ENCODE measurements at regions not wholly inside any gene's neighbourhood (a gene's known extent, or its start where the extent isn't known, plus 50 kb on each side); places are given as distances from the start of the nearest gene placed in this dataset.

DNA sequence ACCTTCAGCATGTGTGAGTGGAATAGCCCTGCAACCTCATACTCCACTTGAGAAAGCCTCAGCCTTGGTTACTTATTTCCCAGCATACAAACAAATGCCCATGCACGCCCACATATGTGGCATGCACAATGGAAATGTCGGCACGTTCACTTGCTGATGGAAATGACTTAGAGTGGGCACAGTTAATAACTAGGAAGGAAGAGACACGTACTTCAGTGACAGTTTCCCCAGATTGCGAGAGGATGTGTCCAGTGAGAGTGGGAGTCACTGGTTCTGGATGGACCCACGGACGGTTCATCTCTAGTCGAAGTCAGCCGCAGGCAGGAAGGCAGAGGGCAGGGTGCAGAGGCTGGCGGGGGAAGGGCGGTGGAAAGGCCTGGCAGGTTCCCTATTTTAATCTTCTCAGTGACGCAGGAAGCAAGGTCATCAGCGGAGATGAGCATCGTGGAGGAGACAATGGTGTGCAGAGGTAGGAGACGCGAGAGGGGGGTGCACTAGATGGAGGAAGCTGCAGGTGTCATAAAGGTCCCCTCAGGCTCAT is 350.7 kb upstream of the MYT1L start:
- no peak for DNase-seq

DNA sequence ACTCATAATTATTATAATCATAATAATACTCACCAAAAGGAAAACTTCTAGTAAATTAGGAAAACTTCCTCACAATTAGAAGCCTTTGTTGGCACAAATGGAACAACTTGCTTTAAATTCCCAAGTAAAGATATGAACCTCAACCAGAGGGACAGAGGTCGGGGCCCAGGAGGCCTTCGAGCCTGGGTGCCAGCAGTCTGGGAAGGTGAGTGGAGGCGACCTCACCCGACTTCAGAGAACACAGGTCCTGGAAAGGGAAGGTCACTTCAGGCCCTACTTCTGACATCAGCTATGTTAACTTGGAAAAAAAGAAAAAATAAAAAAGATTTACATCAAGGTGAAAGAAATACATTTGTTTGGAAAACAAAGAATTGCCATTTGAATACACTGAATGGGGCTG is 350.0 kb upstream of the MYT1L start:
- DNase-seq = no peak

DNA sequence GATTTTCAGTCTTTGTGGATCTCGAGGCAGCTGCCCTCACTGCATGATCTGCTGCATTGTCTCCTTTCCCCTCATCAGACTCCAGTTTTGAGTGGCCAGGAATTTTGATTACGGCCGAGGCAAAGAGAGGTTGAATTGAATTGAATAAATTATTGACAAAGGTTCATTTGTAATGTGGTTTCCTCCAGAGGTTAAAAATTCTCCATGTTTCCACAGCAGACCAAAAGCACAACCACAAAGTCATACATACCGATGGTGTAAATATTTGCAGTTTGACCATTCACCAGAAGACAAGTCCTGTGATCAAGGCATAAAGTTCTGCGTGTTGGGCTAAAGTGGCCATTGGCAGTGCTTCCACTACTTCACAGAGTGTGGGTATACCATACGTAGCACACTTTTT is 343.8 kb upstream of the MYT1L start:
- DNase-seq = no peak

DNA sequence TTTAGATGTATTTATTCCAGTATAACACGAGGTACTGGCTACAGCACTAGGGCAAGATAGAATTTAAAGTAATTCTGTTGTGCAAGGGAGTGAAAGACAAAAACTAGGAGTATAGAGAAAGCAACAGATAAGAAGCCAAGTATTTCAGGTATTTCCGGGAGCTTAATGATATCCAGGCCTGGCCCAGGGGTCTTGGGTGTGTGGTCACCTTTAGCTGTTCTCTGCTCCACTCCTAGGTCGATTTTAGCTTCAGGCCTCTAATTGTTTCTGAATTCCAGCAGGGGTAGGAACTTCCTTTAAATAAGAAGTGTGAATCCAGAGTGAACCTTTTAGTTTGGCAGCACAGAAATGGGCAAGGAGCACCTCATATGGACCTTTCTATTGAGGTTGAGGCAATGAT is 342.3 kb upstream of the MYT1L start:
- DNase-seq = no peak

DNA sequence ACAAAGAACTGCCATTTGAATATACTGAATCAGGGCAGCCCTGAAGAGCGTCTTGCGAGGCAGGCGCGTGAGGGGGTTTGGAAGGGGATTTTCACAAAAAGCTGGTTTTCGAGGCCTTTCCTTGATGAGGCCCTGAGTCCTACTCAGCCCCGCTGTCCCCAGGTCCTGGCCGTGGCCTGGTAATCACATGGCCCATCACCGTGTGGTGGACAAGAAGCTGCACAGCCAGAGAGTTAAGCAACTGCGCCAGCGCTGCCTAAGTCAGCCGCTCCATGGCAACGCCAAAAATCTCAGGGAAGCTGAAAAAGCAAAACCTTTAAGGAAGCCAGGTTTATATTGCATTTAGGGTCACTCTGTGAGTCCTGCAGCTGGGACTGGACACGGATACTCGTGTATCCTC is 341.2 kb upstream of the MYT1L start:
- DNase-seq = no peak

DNA sequence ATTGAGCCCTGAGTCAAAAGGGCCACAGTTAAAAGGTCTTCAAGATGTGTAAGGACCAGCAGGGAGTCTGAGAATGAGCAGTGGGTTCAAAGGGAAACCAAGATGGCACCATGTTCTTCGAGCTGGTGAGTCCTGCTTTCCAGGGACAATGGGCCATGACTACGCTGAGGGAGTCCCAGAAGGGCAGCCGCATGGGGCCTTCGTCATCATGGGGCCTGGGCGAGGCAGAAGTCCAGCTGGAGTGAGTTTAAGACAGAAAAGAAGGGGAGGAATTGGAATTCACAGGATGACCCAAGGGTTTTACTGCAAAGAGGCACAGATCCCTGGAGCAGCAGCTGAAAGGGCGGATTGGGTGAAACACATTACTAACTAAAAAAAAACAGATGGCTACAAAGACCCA is 340.8 kb upstream of the MYT1L start:
- no peak for DNase-seq

DNA sequence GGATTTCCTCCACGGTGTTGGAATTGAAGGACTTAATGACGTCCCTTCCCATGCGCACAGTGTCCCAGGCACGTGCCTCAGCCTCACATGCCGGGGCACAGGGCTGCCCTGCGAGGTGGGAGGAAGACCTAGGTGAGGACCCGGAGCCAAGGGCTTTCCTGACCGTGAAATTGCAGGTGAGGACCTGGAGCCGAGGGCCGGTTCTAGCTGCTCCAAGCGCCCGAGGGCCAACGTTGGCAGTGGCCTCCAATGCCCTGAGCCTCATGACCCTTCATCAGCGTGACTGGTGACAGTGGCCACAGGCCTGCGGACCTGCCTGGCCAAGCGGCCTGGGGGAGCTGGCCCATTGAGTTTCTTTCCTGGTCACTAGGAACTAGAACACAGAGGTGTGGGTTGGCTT is 338.2 kb upstream of the MYT1L start:
- DNase-seq = no peak

DNA sequence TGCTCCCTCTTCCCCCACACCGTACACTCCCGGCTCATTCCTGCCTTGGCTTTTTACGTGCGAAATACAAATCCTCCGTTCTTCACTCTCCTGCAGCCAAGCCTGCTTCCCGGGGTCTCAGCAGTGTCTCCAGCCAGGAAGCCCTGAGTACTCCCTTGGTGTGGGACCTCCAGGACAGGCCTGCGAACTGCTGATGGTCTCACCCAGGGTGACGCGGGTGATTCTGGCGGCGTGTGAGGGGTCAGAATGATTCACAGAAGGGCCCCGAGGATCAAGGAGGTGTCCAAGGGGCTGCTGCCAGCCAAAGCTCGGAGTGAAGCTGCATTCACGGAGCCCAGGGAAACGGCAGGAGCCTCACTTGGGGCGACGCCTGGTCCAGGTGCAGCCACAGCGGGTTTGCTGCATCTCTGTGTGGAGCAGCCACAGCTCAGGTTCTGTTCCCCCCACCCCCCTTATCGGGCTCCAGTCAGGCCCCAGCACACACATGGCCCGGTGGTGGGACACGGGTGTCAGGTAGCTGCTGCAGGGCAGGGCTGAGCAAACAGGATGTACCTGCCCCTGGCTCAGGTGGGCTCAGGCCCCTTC is 337.7 kb upstream of the MYT1L start:
- no peak for DNase-seq

DNA sequence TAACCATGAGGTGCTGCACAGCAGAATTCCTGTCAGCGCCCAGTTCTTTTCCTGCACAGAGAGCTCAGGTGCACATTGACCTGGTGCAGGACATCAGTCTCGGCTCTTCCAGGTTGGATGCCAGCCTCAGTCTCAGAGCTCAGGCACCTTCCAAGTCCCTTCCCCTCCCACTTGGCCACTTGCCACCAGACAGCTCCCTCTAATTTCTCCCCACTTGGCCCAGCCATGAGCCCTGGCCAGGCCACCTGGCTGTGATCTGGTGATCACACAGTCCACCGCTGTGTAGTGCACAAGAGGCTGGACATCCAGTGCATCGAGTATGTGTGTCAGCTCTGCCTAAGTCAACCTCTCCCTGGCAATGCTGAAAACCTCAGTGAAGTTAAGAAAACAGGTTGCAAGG is 336.6 kb upstream of the MYT1L start:
- no peak for DNase-seq

DNA sequence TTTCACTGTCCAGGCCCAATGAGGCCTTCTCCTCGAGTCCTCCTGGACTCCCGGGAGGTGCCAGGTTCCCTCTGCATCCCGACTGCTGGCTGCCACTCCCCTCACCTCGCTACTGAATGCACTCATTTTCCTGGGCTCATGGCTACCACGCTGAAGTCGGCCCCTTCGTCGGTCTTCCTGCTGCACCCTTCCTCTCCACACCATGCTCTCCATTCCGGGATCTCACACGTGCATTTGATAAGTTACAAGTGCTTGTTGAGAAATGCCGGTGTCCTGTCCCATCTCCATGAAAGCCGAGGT is 334.7 kb upstream of the MYT1L start:
- no peak for DNase-seq

DNA sequence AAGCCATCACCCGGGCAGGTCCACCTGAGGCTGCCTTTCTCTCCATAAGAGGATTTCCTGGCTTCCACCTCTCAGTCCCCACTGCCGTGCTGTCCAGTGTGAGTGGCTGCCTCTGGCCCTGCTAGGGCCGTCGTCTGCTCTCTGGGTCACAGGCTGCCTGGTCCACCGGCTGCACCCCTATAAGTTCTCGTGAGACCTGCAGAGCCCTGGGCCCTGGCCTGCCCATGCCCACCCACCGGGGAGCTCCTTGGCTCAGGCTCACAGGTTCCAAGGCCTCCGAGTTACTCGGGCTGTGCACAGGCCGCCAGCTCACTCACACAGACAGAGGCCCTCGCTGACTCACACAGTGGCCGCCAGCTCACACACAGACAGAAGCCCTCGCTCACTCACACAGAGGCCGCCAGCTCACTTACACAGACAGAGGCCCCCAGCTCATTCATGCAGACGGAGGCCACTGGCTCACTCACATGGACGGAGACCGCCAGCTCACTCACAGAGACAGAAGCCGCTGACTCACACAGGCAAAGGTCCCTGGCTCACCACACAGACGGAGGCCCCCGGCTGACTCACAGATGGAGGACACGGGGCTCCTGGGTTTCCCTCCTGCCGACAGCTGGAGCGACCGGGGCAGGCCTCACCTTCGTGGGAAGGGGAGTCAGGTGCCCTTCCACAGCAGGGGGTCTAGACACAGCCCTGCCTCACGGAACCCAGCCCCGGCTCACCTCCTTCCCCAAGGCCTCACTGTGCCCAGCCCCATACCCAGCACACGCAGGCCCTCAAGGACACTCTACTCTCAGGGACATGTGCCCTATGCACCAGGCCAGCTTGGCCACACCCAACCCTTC is 334.1 kb upstream of the MYT1L start:
- DNase-seq = no peak

DNA sequence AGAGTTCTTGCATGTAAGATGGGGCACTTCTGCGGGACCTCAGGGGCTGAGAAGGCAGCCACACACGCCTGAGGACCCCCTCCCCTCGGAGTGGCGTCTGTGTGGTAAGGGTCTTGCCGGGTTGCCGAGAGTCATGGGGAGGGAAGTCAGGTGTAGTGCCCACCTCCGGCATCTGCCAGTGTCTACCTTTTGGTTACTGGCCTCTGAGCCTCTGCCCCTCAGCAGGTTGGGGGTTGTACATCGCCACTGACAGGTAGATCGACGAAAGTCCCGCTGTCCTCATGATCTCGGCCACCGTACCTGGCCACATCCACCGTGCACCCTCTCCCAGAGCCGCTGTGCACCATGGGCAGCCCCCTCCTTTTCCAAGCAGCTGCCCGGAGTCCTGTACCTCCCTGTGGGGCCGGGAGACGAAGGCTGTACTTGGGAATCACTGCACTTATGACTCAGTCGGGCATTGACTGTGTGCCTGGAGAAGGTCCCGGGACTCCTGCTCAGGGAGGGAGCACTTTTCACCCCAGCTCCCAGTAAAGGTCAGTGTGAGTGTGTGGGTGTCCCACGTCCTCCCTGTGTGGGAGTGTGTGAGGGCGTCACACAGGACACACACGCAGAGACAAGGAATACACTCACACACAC is 332.4 kb upstream of the MYT1L start:
- DNase-seq = no peak

DNA sequence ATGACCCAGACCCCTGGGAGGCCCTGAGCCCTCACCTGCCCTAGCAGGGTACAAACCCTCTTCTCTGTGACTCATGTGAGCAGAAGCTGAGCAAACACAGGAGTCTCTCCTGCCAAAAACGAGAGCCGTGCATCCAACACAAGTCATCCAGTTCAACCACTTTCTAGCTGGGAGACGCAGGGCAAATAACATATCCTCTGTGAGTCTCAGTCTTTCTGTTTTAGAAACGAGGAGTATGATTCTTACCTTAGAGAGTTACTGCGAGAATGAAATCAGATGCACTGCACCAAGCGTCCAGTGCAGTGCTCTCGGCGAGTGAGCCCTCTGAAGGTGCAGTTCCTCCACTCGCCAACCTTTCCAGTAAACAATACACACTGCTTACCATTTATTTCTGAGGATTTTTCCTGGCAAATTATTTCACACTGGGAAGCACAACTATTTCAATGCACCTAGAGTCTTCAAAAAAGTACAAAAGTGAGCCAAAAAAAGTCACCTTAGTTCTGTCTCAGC is 331.8 kb upstream of the MYT1L start:
- no peak for DNase-seq

DNA sequence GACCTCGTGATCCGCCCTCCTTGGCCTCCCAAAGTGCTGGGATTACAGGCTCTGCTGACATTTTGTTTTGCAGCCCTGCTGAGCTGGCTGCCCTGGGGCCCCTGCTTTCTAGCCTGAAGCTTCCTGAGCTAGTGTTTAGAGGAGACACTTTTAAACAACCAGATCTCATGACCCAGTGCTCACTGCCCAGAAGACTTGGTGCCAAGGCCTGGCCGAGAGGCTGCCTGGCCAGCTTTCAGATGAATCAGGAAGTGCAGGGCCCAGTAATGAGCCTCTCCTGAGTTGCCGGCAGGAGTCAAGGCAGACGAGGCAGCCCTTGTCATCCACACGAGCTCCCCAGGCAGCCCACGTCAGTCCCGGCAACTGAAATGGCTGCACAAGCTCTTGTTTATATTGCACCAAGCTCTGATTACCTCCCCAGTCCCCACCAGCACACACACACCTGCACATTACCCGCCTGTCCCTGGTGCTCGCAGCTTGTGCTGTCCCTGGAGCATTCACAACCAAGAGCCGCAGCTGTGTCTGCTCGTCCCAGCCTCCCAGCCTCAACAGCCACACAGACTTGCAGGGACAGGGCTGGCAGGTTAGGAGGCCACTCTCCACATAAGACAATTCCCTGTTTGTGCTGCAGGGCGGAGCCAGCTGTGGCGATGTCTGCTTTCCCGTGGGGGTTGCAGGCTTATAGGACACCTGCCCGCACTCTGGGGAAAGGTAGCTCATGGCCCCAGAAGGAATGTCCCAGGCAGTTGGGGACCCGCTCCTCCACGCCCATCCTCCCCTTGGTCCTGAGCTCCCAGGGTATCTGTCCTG is 331.2 kb upstream of the MYT1L start:
- no peak for DNase-seq

DNA sequence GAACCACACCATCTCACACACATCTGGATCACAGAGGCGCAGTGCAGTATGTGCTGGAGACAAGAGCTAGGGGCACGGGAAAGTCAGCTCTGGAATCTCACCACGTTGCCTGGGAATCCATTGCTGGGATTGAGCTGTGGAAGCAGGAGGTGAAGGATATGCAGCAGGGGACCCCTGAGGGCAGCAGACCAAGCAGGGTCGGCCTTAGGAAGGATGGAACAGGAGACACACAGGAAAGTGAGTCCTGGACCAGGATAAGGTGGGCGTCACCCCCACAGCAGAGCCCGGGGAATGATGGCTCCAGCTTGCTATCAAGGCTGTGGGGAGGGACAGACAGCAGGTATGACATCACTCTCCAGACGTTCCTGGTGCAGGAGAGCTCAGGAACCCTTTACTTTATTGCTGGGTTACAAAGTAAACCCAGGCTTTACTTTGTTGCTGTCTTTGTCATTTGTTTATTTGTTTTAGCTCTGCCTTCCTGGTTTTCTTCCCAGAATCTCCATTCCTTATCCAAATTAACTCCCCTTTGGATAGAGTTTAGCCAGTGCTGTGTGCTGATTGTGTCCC is 329.8 kb upstream of the MYT1L start:
- DNase-seq = no peak

DNA sequence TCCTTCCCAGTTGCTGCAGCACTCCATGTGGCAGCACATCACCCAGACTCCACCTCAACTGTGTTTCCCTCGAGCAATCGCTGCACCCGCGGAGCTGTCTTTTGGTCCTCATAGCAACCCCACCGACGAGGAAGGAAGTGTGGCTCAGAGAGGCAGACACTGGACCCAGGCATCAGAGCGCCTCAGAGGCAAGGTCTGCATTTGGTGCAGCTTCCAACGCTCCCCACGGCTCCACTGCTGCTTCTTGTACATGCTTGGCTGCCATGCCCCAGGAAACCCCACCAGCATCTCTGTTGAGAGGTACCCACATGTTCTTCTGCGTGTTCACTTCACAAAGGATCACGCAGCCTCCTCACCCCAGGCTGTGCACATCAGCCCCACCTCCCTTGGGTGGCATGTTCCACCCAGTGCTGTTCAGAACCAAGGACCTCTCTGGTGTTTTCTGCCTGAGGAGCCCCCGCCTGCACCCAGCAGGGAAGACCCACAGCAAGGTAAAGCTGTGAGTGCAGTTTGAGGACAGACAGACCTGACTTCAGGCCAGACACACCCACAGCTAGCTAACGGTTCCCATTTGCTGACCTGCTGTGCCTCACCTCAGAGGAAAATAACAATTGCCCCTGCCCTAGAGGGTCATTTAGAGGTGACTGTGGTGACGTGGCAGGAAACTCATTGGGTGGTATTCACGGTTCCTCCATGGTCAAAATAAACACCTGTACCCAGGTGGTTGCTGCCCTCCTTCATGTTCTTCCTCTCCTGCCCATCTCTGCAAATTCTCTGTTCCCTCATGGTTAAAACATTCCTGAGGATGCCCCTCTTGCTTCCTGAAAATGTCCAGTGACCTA is 326.3 kb upstream of the MYT1L start:
- DNase-seq = no peak

DNA sequence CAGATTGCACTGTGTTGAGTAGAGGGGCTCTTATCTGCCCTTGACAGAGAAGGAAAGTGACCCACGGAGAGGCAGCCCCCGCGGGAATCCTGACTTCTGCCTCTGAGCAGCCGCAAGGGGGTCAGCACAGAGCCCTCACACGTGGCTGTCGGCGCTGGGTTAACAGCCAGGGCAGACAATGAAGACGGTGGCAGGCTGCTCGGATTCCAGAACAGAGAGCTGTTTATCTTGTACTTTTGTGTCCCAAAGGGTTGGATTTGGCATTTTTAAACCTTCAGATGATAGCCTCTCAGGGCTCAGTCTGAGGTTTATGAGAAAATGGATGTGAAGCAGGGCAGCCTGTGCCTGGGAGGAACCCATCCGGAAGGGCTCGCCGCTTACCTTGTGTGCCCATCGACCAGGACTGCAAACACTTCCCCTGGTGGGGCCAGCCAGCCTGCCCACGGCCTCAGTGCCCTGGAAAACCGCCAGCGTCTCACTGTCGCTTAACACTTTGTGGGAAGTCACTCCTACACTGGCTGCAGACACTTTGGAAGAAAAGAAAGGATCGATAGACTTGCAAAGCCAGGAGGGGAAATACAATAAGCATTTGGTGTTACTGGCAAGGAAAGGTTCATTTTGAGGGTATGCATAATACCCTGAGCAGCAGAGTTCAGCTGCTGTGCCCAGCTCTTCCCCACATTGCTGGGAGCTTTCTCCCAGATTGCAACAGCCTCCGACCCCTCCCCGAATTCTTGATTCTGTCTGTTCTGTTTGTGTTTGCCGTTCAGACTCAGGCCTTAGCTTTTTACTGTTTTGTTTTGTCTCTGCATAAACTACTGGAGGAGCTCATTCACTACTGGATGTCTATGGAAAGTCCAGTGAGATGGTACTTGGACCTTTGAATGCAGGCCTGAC is 325.3 kb upstream of the MYT1L start:
- DNase-seq = no peak

DNA sequence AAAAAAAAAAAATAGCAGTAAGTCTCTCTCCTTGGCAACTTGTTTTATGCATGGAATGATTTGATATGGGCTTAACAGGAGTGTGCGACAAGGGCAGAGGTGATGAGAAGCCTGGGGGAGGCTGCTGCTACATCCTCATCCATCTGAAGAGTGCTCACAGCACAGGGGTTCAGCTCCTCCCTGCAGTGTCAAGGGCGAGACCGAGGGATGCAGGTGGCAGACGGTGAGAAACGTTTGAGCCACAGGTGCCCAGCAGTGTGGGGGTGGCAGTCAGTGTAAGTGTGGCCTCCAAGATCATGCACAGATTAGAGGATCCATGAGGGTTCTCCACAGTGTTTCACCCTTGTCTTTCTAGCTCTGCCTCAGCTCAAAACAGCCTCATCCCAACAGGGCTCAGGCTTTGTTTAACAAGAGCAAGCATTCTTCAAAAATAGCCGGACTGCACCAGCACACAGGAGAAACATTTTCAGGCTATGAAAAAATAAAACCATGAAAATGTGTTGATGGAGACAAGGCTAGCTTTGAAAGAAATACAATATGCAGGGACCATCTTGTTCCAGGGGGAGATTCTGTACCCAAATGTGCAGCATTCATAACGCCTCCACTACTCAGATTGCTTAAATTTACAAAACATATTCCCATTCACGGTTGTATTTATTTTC is 324.5 kb upstream of the MYT1L start:
- DNase-seq = no peak

DNA sequence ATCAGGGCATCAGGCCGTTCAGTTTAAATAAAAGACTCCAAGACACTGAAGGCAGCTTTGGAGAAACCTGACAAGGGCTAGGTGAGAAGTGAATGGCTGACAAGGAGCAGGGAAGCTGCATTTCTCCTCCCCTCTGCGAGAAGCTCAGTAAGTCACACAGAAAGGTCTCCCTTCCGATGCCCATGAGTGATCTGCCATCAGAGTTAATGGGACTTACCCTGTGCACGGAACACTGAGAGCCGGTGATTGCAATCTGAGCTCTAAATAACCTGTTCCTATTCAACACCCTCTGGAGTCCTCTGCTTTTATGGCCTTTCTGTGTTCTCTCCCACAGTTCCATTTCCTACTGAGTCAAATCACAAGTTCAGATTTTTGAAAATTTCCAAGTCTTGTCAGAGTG is 322.2 kb upstream of the MYT1L start:
- no peak for DNase-seq
